H1 (cell line): ENCODE measurements at regions not wholly inside any gene's neighbourhood (a gene's known extent, or its start where the extent isn't known, plus 50 kb on each side); places are given as distances from the start of the nearest gene placed in this dataset.

Source experiments
- ASH2L ChIP-seq: fragments of 200-600, 300-600 bp; sonication (generic); IDR thresholded peaks from one replicate; pipeline ENCODE4 v1.7.1; 2017; ENCODE audit warnings: low read length
- EGR1 ChIP-seq: IDR thresholded peaks from 2 replicates; pipeline ENCODE4 v1.6.1; 2011; ENCODE audit warnings: low read depth, low read length, borderline replicate concordance
- EP300 ChIP-seq, 2 experiments: IDR thresholded peaks; 1 replicate in 1 of 2; 2 replicates in 1 of 2; pipeline ENCODE4 v1.6.1; 2011 to 2012; ENCODE audit warnings: low read depth in 2 of 2, low read length in 2 of 2, mild to moderate bottlenecking in 2 of 2, borderline replicate concordance in 1 of 2, inconsistent platforms in 1 of 2, moderate library complexity in 1 of 2
- RBBP5 ChIP-seq: IDR thresholded peaks from 2 replicates; pipeline ENCODE4 v1.7.1; 2012; ENCODE audit warnings: low read depth, mild to moderate bottlenecking, inconsistent platforms, low read length, moderate library complexity, borderline replicate concordance
- TBP ChIP-seq: IDR thresholded peaks from 2 replicates; pipeline ENCODE4 v1.6.1; 2011; ENCODE audit warnings: low read depth, low read length, improper control_type of control experiment
- YY1 ChIP-seq: IDR thresholded peaks from 2 replicates; pipeline ENCODE4 v1.6.1; 2011; ENCODE audit warnings: low read depth, mild to moderate bottlenecking, low read length
- TF ChIP-seq, protein P1 (sequence below): fragments of 300-600 bp; sonication (generic); IDR thresholded peaks from 2 replicates; pipeline ENCODE4 v1.7.1; 2012; ENCODE audit warnings: low read length, moderate library complexity, mild to moderate bottlenecking, inconsistent platforms; ENCODE audit not compliant: insufficient replicate concordance
- TF ChIP-seq, protein P2 (sequence below), 3 experiments: IDR thresholded peaks; 1 replicate in 2 of 3; 2 replicates in 1 of 3; pipeline versions ENCODE4 v1.5.1 to v1.6.1; 2011; ENCODE audit warnings: low read length in 3 of 3, mild to moderate bottlenecking in 3 of 3, inconsistent platforms in 2 of 3, low read depth in 1 of 3, moderate library complexity in 1 of 3; ENCODE audit not compliant: insufficient read depth in 1 of 3; ENCODE audit errors: control extremely low read depth in 1 of 3

GRCh38 chr16:22665803-22666202 lies 148.2 kb upstream of the HS3ST2 start (continued):
- TF ChIP-seq, protein P1, sequence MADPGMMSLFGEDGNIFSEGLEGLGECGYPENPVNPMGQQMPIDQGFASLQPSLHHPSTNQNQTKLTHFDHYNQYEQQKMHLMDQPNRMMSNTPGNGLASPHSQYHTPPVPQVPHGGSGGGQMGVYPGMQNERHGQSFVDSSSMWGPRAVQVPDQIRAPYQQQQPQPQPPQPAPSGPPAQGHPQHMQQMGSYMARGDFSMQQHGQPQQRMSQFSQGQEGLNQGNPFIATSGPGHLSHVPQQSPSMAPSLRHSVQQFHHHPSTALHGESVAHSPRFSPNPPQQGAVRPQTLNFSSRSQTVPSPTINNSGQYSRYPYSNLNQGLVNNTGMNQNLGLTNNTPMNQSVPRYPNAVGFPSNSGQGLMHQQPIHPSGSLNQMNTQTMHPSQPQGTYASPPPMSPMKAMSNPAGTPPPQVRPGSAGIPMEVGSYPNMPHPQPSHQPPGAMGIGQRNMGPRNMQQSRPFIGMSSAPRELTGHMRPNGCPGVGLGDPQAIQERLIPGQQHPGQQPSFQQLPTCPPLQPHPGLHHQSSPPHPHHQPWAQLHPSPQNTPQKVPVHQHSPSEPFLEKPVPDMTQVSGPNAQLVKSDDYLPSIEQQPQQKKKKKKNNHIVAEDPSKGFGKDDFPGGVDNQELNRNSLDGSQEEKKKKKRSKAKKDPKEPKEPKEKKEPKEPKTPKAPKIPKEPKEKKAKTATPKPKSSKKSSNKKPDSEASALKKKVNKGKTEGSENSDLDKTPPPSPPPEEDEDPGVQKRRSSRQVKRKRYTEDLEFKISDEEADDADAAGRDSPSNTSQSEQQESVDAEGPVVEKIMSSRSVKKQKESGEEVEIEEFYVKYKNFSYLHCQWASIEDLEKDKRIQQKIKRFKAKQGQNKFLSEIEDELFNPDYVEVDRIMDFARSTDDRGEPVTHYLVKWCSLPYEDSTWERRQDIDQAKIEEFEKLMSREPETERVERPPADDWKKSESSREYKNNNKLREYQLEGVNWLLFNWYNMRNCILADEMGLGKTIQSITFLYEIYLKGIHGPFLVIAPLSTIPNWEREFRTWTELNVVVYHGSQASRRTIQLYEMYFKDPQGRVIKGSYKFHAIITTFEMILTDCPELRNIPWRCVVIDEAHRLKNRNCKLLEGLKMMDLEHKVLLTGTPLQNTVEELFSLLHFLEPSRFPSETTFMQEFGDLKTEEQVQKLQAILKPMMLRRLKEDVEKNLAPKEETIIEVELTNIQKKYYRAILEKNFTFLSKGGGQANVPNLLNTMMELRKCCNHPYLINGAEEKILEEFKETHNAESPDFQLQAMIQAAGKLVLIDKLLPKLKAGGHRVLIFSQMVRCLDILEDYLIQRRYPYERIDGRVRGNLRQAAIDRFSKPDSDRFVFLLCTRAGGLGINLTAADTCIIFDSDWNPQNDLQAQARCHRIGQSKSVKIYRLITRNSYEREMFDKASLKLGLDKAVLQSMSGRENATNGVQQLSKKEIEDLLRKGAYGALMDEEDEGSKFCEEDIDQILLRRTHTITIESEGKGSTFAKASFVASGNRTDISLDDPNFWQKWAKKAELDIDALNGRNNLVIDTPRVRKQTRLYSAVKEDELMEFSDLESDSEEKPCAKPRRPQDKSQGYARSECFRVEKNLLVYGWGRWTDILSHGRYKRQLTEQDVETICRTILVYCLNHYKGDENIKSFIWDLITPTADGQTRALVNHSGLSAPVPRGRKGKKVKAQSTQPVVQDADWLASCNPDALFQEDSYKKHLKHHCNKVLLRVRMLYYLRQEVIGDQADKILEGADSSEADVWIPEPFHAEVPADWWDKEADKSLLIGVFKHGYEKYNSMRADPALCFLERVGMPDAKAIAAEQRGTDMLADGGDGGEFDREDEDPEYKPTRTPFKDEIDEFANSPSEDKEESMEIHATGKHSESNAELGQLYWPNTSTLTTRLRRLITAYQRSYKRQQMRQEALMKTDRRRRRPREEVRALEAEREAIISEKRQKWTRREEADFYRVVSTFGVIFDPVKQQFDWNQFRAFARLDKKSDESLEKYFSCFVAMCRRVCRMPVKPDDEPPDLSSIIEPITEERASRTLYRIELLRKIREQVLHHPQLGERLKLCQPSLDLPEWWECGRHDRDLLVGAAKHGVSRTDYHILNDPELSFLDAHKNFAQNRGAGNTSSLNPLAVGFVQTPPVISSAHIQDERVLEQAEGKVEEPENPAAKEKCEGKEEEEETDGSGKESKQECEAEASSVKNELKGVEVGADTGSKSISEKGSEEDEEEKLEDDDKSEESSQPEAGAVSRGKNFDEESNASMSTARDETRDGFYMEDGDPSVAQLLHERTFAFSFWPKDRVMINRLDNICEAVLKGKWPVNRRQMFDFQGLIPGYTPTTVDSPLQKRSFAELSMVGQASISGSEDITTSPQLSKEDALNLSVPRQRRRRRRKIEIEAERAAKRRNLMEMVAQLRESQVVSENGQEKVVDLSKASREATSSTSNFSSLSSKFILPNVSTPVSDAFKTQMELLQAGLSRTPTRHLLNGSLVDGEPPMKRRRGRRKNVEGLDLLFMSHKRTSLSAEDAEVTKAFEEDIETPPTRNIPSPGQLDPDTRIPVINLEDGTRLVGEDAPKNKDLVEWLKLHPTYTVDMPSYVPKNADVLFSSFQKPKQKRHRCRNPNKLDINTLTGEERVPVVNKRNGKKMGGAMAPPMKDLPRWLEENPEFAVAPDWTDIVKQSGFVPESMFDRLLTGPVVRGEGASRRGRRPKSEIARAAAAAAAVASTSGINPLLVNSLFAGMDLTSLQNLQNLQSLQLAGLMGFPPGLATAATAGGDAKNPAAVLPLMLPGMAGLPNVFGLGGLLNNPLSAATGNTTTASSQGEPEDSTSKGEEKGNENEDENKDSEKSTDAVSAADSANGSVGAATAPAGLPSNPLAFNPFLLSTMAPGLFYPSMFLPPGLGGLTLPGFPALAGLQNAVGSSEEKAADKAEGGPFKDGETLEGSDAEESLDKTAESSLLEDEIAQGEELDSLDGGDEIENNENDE = no peak
- TF ChIP-seq EP300 (IDR thresholded peaks at IDR 0.05; ENCODE audit: borderline replicate concordance in 1 of 2, low read depth in 2 of 2, low read length in 2 of 2) (no peak), RBBP5 (no peak), ASH2L (no peak), YY1 (no peak), TBP (no peak), EGR1 (no peak)
- TF ChIP-seq, protein P2, sequence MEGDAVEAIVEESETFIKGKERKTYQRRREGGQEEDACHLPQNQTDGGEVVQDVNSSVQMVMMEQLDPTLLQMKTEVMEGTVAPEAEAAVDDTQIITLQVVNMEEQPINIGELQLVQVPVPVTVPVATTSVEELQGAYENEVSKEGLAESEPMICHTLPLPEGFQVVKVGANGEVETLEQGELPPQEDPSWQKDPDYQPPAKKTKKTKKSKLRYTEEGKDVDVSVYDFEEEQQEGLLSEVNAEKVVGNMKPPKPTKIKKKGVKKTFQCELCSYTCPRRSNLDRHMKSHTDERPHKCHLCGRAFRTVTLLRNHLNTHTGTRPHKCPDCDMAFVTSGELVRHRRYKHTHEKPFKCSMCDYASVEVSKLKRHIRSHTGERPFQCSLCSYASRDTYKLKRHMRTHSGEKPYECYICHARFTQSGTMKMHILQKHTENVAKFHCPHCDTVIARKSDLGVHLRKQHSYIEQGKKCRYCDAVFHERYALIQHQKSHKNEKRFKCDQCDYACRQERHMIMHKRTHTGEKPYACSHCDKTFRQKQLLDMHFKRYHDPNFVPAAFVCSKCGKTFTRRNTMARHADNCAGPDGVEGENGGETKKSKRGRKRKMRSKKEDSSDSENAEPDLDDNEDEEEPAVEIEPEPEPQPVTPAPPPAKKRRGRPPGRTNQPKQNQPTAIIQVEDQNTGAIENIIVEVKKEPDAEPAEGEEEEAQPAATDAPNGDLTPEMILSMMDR (IDR thresholded peaks at IDR 0.05; ENCODE audit: control extremely low read depth in 1 of 3, insufficient read depth in 1 of 3, low read depth in 1 of 3, low read length in 3 of 3) = no peak
